RWPE1 (cell line): ENCODE measurements at regions not wholly inside any gene's neighbourhood (a gene's known extent, or its start where the extent isn't known, plus 50 kb on each side); places are given as distances from the start of the nearest gene placed in this dataset.

Experiments
- CTCF ChIA-PET: fragments of 350-600 bp; sonication (Branson Sonifier 250); formaldehyde crosslinking; extraction: SDS; loops from one replicate; lab custom pipeline; 2021; lab: Yijun Ruan, JAX
- POLR2A ChIA-PET: fragments of 400-600 bp; formaldehyde crosslinking; extraction: SDS; loops from one replicate; lab custom pipeline; 2020; ENCODE audit warnings: antibody characterized with exemption; ENCODE audit not compliant: low non-redundant PET; lab: Yijun Ruan, JAX
- DNase-seq: peaks from one replicate; pipeline ENCODE4 v3.0.0; 2012; ENCODE audit warnings: low spot score
- H3K27ac ChIP-seq: fragments of 450-650 bp; 2 replicates; pipeline ENCODE4 v1.5.1; 2017
- TF ChIP-seq, protein P1 (sequence below): fragments of 450-650 bp; conservative IDR thresholded peaks from 2 replicates; pipeline ENCODE4 v1.5.1; 2017; ENCODE audit warnings: low read depth, mild to moderate bottlenecking

DNA sequence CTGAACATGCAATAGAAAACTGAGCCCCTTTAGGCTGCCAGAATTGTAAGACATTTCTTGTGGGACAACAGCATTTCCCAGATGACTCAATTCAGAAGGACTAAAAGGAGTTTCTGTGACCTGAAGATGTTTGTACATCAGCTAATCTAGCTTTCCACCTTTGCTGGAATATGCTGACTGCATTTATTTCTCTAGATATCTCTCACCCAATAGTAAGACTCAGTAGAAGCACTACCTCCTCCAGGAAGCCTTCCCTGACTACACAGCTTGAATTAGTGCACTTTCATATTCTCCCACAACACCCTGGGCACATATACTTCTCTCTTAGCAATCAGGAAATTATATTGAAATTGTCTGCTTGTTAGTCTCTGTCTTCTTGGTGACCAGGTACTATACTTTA, 98.1 kb upstream of the BLID start:
- no peak for DNase-seq
- CTCF ChIA-PET, result interaction anchor here (0.7 to 2.2 kb wide), 5 partner anchors 11 to 415 kb away, joined by 3 to 12 read pairs (median 4); no protein-coding TSS in a partner anchor
- TF ChIP-seq, protein P1, sequence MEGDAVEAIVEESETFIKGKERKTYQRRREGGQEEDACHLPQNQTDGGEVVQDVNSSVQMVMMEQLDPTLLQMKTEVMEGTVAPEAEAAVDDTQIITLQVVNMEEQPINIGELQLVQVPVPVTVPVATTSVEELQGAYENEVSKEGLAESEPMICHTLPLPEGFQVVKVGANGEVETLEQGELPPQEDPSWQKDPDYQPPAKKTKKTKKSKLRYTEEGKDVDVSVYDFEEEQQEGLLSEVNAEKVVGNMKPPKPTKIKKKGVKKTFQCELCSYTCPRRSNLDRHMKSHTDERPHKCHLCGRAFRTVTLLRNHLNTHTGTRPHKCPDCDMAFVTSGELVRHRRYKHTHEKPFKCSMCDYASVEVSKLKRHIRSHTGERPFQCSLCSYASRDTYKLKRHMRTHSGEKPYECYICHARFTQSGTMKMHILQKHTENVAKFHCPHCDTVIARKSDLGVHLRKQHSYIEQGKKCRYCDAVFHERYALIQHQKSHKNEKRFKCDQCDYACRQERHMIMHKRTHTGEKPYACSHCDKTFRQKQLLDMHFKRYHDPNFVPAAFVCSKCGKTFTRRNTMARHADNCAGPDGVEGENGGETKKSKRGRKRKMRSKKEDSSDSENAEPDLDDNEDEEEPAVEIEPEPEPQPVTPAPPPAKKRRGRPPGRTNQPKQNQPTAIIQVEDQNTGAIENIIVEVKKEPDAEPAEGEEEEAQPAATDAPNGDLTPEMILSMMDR, result no peak
- POLR2A ChIA-PET, result no interaction called here
- no peak overlapping the region for H3K27ac ChIP-seq

DNA sequence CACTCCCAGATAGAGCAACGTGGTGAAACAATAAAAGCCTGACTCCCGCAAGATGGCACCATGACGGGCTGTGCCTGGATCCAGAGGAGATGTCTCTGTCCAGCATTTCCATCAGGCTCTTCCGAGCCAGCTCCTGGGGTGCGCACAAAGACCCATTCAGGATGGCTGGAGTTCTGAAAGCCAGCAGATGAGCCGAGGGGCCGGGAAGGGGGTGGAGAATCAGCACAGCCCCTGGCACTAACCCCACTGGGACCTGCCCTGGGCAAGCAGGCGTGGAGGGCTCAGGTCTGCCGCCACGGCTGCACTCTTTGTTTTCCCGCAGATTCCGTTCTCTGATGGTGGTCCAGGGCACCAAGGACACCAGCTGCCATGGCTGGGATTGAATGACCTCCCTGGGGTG, 97.2 kb upstream of the BLID start:
- H3K27ac ChIP-seq, result no peak overlapping the region
- ChIA-PET POLR2A (no interaction called here), CTCF (interaction anchor here (0.5 to 1.0 kb wide), 3 partner anchors 11 to 373 kb away, joined by 3 to 5 read pairs (median 3); no protein-coding TSS in a partner anchor)
- TF ChIP-seq, protein P1, result no peak
- no peak for DNase-seq

DNA sequence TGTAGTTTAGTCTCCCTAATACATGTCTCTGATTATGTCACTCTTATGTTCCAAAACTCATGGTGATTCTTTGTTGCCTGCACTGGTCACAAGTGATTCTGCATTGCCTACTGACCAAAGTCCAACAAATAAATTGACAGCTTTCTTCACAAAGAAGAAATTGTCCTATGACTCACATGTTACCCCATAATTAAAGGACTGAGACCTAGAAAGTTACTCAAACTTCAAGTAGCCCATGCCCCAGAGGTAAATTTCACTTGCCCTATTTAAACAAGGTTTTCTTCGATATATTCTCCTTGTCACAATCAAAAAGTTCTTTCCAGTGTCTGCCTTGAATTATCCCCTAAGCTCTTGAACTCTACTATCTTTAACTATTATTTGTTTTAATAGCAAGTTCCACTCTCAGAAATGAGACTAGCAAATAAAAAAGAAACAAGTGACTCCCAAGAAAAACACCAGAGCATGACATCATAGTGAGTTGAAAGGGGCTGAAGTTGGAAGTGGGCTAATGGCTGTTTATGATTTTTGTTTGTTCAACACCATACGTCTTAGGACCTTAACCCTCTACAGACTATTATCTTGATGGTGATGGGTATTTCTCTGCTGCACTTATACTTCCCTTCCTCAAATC, 94.5 kb upstream of the BLID start:
- ChIA-PET CTCF (interaction anchor here (0.7 kb wide), 1 partner anchor 890 kb away, joined by 3 read pairs; no protein-coding TSS in a partner anchor), POLR2A (interaction anchor here (0.6 kb wide), 1 partner anchor 109 kb away, joined by 3 read pairs; no protein-coding TSS in a partner anchor)
- no peak overlapping the region for H3K27ac ChIP-seq
- TF ChIP-seq, protein P1, result no peak
- DNase-seq, result no peak

DNA sequence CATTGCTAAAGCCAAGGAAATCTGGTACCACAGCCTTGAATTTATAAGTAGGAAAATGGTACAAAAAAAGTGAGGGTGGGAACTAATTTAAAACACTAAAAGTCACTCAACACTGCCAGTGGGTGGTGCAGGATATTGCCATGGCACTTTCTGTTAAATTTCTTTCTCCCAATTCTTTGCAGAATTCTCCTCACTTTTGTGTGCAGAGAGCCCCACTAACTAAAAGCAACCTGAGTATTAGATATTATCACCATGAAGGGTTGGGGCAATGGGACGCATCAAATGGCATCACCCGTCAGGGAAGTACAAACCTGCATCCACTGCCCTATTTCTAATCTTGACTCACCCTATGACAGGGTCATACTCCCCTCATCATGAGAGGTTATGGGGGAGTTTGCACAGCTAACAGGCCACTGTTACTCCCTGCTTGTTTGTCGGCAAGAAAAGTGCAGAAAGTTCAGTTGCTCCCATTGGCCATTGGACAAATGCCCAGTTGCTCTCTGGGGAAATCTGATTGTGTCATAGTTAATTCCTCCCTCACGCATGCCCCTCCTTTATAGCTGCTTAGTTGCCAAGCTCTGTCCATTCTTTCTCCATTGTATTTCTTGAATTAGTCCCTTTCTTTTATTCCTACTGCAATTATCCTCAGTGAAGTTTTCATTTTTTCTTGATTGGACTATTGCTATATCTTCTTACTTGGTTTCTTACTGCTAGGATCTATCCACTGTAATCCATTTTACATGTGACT, 93.8 kb upstream of the BLID start:
- TF ChIP-seq, protein P1, result no peak
- ChIA-PET POLR2A (interaction anchor here (0.6 kb wide), 1 partner anchor 108 kb away, joined by 3 read pairs; no protein-coding TSS in a partner anchor), CTCF (interaction anchor here (0.7 kb wide), 1 partner anchor 889 kb away, joined by 3 read pairs; no protein-coding TSS in a partner anchor)
- no peak overlapping the region for H3K27ac ChIP-seq
- no peak for DNase-seq

DNA sequence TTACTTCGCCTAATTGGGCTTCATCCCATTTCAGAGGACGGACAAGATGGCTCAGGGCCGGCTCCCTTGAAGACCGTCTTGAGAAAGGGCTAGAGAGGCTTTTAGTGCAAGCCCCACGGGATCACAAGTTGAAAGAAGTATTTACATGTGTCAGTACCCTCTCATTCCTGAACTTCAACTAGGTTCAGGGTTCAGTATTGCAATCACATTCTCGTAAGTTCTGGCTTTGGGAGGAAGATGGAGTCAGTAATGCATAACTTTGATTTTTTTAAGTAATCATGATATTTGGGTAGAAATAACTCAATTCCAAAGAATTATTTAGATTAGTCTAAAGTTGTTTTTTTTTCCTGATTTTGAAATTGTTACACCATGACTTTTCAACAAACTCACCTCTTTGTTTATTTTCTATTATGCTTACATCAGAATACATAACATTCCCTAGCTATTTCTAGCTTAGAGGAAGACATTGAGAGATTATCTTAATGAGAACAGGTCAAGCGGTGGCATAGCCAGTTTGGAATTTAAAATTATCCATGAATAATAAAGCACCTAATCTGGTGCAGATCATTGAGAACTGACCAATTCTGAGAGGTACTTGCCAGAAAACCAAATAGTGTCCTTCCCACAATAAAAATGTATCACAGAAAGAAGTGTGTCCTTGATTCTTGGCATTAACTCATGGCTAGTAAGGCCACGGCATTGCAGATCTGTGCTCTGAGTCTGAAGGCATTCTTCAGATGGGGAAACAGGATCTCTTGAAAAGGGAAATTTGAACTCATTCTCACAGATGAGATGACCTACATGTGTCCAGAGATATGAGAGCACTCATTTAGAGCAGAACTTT, 92.1 kb upstream of the BLID start:
- H3K27ac ChIP-seq, result no peak overlapping the region
- no peak for DNase-seq
- ChIA-PET POLR2A (no interaction called here), CTCF (no interaction called here)
- TF ChIP-seq, protein P1, result no peak

DNA sequence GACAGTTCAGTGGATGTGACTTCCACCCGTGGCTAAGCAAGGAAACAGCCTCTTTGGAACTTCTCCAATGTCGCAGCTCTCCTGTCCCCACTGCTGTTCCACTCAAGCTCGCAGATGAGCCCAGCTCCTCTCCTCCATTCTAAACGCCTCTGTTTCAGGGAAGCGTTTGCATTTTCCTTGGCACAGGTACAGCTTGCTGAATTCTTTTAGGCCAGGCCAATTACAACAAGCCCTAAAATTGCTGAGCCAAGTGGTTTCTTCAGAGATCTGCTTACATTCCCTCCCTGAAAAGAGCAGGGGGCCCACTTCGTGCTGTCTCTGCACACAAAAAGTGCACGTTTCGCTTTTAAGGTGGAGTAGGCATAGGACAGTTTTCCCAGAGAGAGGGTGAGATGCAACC, 91.5 kb upstream of the BLID start:
- TF ChIP-seq, protein P1, result no peak
- no peak overlapping the region for H3K27ac ChIP-seq
- no peak for DNase-seq
- ChIA-PET CTCF (no interaction called here), POLR2A (no interaction called here)
